HCT116 (cell line): ENCODE measurements at regions not wholly inside any gene's neighbourhood (a gene's known extent, or its start where the extent isn't known, plus 50 kb on each side); places are given as distances from the start of the nearest gene placed in this dataset.

Experiments
- ATAC-seq: fragments of 200-7000 bp; cut with Tn5 transposase; 2 replicates; pipeline ENCODE4 v1.9.1; 2020; ENCODE audit warnings: mild to moderate bottlenecking, moderate library complexity
- BruUV-seq: library from RNA; stranded (reverse); fragments of 400-500 nt; replicated peaks from 2 replicates; lab custom pipeline; 2021; lab: Mats Ljungman, UMichigan
- CTCF ChIA-PET: fragments of 300-600 bp; sonication (Branson Sonifier 250); formaldehyde crosslinking; loops from one replicate; lab custom pipeline; 2021; ENCODE audit warnings: antibody characterized with exemption; lab: Charles Lee
- POLR2A ChIA-PET: fragments of 300-600, 350-600 bp; sonication (Branson Sonifier 250); formaldehyde crosslinking; loops from one replicate; lab custom pipeline; 2021; ENCODE audit warnings: antibody characterized with exemption; lab: Charles Lee
- RAD21 ChIA-PET, 2 experiments: fragments of 300-600 bp; sonication (Branson Sonifier 250); formaldehyde crosslinking; loops; one replicate each; lab custom pipeline; 2023; ENCODE audit warnings: low total read pairs in 2 of 2; ENCODE audit not compliant: uncharacterized antibody in 2 of 2, unreplicated experiment in 2 of 2, low non-redundant PET in 1 of 2; lab: Charles Lee
- DNase-seq: peaks from one replicate; pipeline ENCODE4 v3.0.0-alpha.2; 2010; ENCODE audit warnings: low read depth, low spot score
- H2AFZ ChIP-seq: fragments of 200-600 bp; shearing (Covaris generic), sonication (generic); 2 replicates; pipeline ENCODE4 v1.6.1; 2017; ENCODE audit warnings: low read depth, mixed run types, mixed read lengths, antibody characterized with exemption, low read length; ENCODE audit not compliant: poor library complexity, severe bottlenecking
- H3K27ac ChIP-seq: 2 replicates; pipeline ENCODE4 v1.5.1; 2012; ENCODE audit warnings: low read depth, low read length
- H3K27me3 ChIP-seq: fragments of 200-600 bp; sonication (generic); 2 replicates; pipeline ENCODE4 v1.6.1; 2016; ENCODE audit warnings: mixed run types, low read length, mixed read lengths; ENCODE audit not compliant: insufficient read depth
- H3K36me3 ChIP-seq, 2 experiments: fragments of 200-500 bp in 1 of 2; fragments of 200-600 bp in 1 of 2; sonication (Bioruptor generic) in 1 of 2; sonication (generic) in 1 of 2; 2 replicates each; pipeline versions ENCODE4 v1.5.1 to v1.6.1; 2014 to 2016; ENCODE audit warnings: low read length in 2 of 2, inconsistent platforms in 1 of 2, mixed read lengths in 1 of 2, mixed run types in 1 of 2; ENCODE audit not compliant: insufficient read depth in 2 of 2, control insufficient read depth in 1 of 2
- H3K4me1 ChIP-seq, 2 experiments: fragments of 200-600 bp in 1 of 2; sonication (generic) in 1 of 2; 2 replicates each; pipeline versions ENCODE4 v1.5.1 to v1.6.1; 2012 to 2017; ENCODE audit warnings: low read length in 2 of 2, inconsistent platforms in 1 of 2, mild to moderate bottlenecking in 1 of 2, mixed read lengths in 1 of 2, mixed run types in 1 of 2, moderate library complexity in 1 of 2; ENCODE audit not compliant: insufficient read depth in 2 of 2, control insufficient read depth in 1 of 2
- H3K4me2 ChIP-seq: fragments of 200-600 bp; sonication (generic); 2 replicates; pipeline ENCODE4 v1.6.1; 2017; ENCODE audit warnings: mixed run types, low read length, mixed read lengths
- H3K4me3 ChIP-seq, 2 experiments: fragments of 200-600 bp in 1 of 2; sonication (generic) in 1 of 2; replicated peaks in 1 of 2; 2 replicates each; pipeline ENCODE4 v1.5.1; 2011 to 2016; ENCODE audit warnings: low read length in 2 of 2, control low read depth in 1 of 2, low read depth in 1 of 2, mild to moderate bottlenecking in 1 of 2, mixed read lengths in 1 of 2, mixed run types in 1 of 2
- H3K79me2 ChIP-seq: fragments of 200-600 bp; sonication (generic); 2 replicates; pipeline ENCODE4 v1.6.1; 2017; ENCODE audit warnings: mild to moderate bottlenecking, mixed run types, low read length, moderate library complexity, mixed read lengths; ENCODE audit not compliant: insufficient read depth
- H3K9ac ChIP-seq: fragments of 200-600 bp; sonication (generic); 2 replicates; pipeline ENCODE4 v1.6.1; 2016; ENCODE audit warnings: low read length, mixed read lengths
- H3K9me2 ChIP-seq: fragments of 200-600 bp; sonication (generic), shearing (Covaris generic); 2 replicates; pipeline ENCODE4 v1.6.1; 2017; ENCODE audit warnings: mixed run types, mild to moderate bottlenecking, moderate library complexity; ENCODE audit not compliant: insufficient read depth
- H3K9me3 ChIP-seq, 2 experiments: fragments of 200-500 bp in 1 of 2; fragments of 200-600 bp in 1 of 2; sonication (Bioruptor generic) in 1 of 2; sonication (generic) in 1 of 2; 2 replicates each; pipeline ENCODE4 v1.6.1; 2014 to 2017; ENCODE audit warnings: low read length in 2 of 2, mixed read lengths in 2 of 2, inconsistent platforms in 1 of 2, low read depth in 1 of 2, mild to moderate bottlenecking in 1 of 2, mixed run types in 1 of 2, moderate library complexity in 1 of 2; ENCODE audit not compliant: control insufficient read depth in 1 of 2, insufficient read depth in 1 of 2
- H4K20me1 ChIP-seq: fragments of 200-600 bp; sonication (generic), shearing (Covaris generic); 2 replicates; pipeline ENCODE4 v1.6.1; 2017; ENCODE audit warnings: mixed run types, mild to moderate bottlenecking, moderate library complexity; ENCODE audit not compliant: insufficient read depth
- CTCF ChIP-seq, 3 experiments: fragments of 200-600 bp in 1 of 3; sonication (generic) in 1 of 3; IDR thresholded peaks in 2 of 3; conservative IDR thresholded peaks in 1 of 3; 2 replicates each; pipeline ENCODE4 v1.5.1; 2012 to 2017; ENCODE audit warnings: low read depth in 2 of 3, low read length in 2 of 3, antibody characterized with exemption in 1 of 3, borderline replicate concordance in 1 of 3, control low read depth in 1 of 3, mild to moderate bottlenecking in 1 of 3, mixed read lengths in 1 of 3, mixed run types in 1 of 3, moderate library complexity in 1 of 3; ENCODE audit not compliant: insufficient read depth in 1 of 3
- ELF1 ChIP-seq: IDR thresholded peaks from 2 replicates; pipeline ENCODE4 v1.6.1; 2012; ENCODE audit warnings: low read depth, borderline replicate concordance
- FOSL1 ChIP-seq: IDR thresholded peaks from 2 replicates; pipeline ENCODE4 v1.6.1; 2012; ENCODE audit warnings: low read depth
- JUND ChIP-seq: IDR thresholded peaks from 2 replicates; pipeline ENCODE4 v1.6.1; 2012
- MAX ChIP-seq: IDR thresholded peaks from 2 replicates; pipeline ENCODE4 v1.6.1; 2012
- POLR2AphosphoS5 ChIP-seq: IDR thresholded peaks from 2 replicates; pipeline ENCODE4 v1.6.1; 2011; ENCODE audit warnings: mild to moderate bottlenecking, low read depth, low read length, moderate library complexity
- REST ChIP-seq: IDR thresholded peaks from 2 replicates; pipeline ENCODE4 v1.6.1; 2012; ENCODE audit warnings: low read depth
- SIN3A ChIP-seq: IDR thresholded peaks from 2 replicates; pipeline ENCODE4 v1.6.1; 2012; ENCODE audit warnings: low read depth
- SP1 ChIP-seq: IDR thresholded peaks from 2 replicates; pipeline ENCODE4 v1.6.1; 2012; ENCODE audit warnings: low read depth
- SRF ChIP-seq: IDR thresholded peaks from 2 replicates; pipeline ENCODE4 v1.6.1; 2012; ENCODE audit warnings: low read depth
- TCF7L2 ChIP-seq: IDR thresholded peaks from 2 replicates; pipeline ENCODE4 v1.7.0; 2011; ENCODE audit warnings: borderline replicate concordance, inconsistent platforms; ENCODE audit not compliant: insufficient read depth, insufficient read length; ENCODE audit errors: extremely low read depth
- YY1 ChIP-seq: IDR thresholded peaks from 2 replicates; pipeline ENCODE4 v1.6.1; 2011; ENCODE audit warnings: low read length, low read depth, moderate library complexity, mild to moderate bottlenecking; ENCODE audit not compliant: insufficient replicate concordance; ENCODE audit errors: extremely low read depth
- ZNF274 ChIP-seq: fragments of 200-500 bp; sonication (Bioruptor generic); IDR thresholded peaks from 2 replicates; pipeline ENCODE4 v1.6.1; 2014; ENCODE audit warnings: mild to moderate bottlenecking, low read depth, low read length, inconsistent platforms
- intact Hi-C: fragments of 100-400 bp; cut with micrococcal nuclease; formaldehyde crosslinking; loops from 2 replicates; pipeline ENCODE4 v1.10.0; 2022

- no peak for TF ChIP-seq YY1
- TF ChIP-seq CTCF (IDR thresholded peaks at IDR 0.05 in 2 of 3, conservative IDR thresholded peaks at IDR 0.05 in 1 of 3; ENCODE audit: borderline replicate concordance in 1 of 3, insufficient read depth in 1 of 3, low read depth in 2 of 3, low read length in 2 of 3): no peak
Observed at GRCh38 chr14:86539361-86540070, 1009.6 kb downstream of the FLRT2 start (continued).

- intact Hi-C loops: no loop called here
- peaks cover 2 to 23% of the 10 kb centered on the region in 2 experiments; a peak in 2 of 4 replicates for H3K9me3 ChIP-seq
- no peak for ATAC-seq
- BruUV-seq: no TSS peak
- no peaks in the 10 kb centered on the region for H4K20me1 ChIP-seq
- CTCF ChIA-PET: no interaction called here
- H3K79me2 ChIP-seq: no peaks in the 10 kb centered on the region
- H3K36me3 ChIP-seq: no peaks in the 10 kb centered on the region
- no peak overlapping the region for H3K9ac ChIP-seq
- POLR2A ChIA-PET: no interaction called here
- H3K27me3 ChIP-seq: no peaks in the 10 kb centered on the region
- no peak overlapping the region for H2AFZ ChIP-seq
- H3K9me2 ChIP-seq: no peaks in the 10 kb centered on the region
- H3K4me3 ChIP-seq: no peak overlapping the region
- TF ChIP-seq SRF (no peak), FOSL1 (no peak), REST (no peak), POLR2AphosphoS5 (no peak), JUND (no peak), ZNF274 (no peak), YY1 (no peak), ELF1 (no peak), MAX (no peak), TCF7L2 (no peak), SP1 (no peak), SIN3A (no peak)
- no peaks in the 10 kb centered on the region for H3K4me1 ChIP-seq
- RAD21 ChIA-PET: no interaction called here
- DNase-seq: no peak
- no peak overlapping the region for H3K27ac ChIP-seq
- H3K4me2 ChIP-seq: no peak overlapping the region
Observed at GRCh38 chr14:86533834-86534233, 1003.9 kb downstream of the FLRT2 start.
